Nephron progenitor cell (in vitro differentiated cells): ENCODE measurements at regions not wholly inside any gene's neighbourhood (a gene's known extent, or its start where the extent isn't known, plus 50 kb on each side); places are given as distances from the start of the nearest gene placed in this dataset.

Source experiments
- DNase-seq: peaks from one replicate; pipeline ENCODE4 v3.0.0; 2021
- H3K27ac Mint-ChIP-seq: 2 replicates; pipeline ENCODE4 v1.8.0; 2021; ENCODE audit warnings: mild to moderate bottlenecking, moderate library complexity, mixed read lengths
- H3K27me3 Mint-ChIP-seq: 2 replicates; pipeline ENCODE4 v1.8.0; 2021; ENCODE audit warnings: mild to moderate bottlenecking, low read depth, mixed read lengths; ENCODE audit not compliant: poor library complexity
- H3K36me3 Mint-ChIP-seq: 2 replicates; pipeline ENCODE4 v1.8.0; 2021; ENCODE audit warnings: low read depth, mixed read lengths
- H3K4me1 Mint-ChIP-seq: 2 replicates; pipeline ENCODE4 v1.8.0; 2021; ENCODE audit warnings: mixed read lengths
- H3K4me3 Mint-ChIP-seq: 2 replicates; pipeline ENCODE4 v1.8.0; 2021; ENCODE audit warnings: mild to moderate bottlenecking, moderate library complexity, mixed read lengths
- H3K9me3 Mint-ChIP-seq: 2 replicates; pipeline ENCODE4 v1.8.0; 2021; ENCODE audit warnings: mild to moderate bottlenecking, moderate library complexity, mixed read lengths
- CTCF ChIP-seq: fragments of 200-600 bp; sonication (generic); IDR thresholded peaks from 2 replicates; pipeline ENCODE4 v1.5.0; 2021; ENCODE audit warnings: antibody characterized with exemption

- TF ChIP-seq CTCF, result no peak
- no peak overlapping the region for H3K27ac Mint-ChIP-seq
Measured at GRCh38 chr3:95123104-95123503, 1060.2 kb downstream of the NSUN3 start.

GRCh38 chr3:95134693-95135413, 1072.0 kb downstream of the NSUN3 start:
- DNase-seq, result no peak
- H3K4me3 Mint-ChIP-seq, result no peak overlapping the region
- no peak for TF ChIP-seq CTCF
- H3K27me3 Mint-ChIP-seq, result no peaks in the 10 kb centered on the region
- H3K36me3 Mint-ChIP-seq, result no peaks in the 10 kb centered on the region
- no peak overlapping the region for H3K27ac Mint-ChIP-seq
- H3K9me3 Mint-ChIP-seq, result no peaks in the 10 kb centered on the region
- peaks cover 11% of the 10 kb centered on the region for H3K4me1 Mint-ChIP-seq

More at GRCh38 chr3:95123104-95123503, 1060.2 kb downstream of the NSUN3 start:
- H3K9me3 Mint-ChIP-seq, result peaks cover 9% of the 10 kb centered on the region
- H3K36me3 Mint-ChIP-seq, result peaks cover 4% of the 10 kb centered on the region
- DNase-seq, result no peak
- peaks cover 17% of the 10 kb centered on the region for H3K4me1 Mint-ChIP-seq
- peaks cover 2% of the 10 kb centered on the region for H3K27me3 Mint-ChIP-seq
- no peak overlapping the region for H3K4me3 Mint-ChIP-seq

GRCh38 chr3:95148107-95148506, 1085.2 kb downstream of the NSUN3 start:
- Mint-ChIP-seq H3K27me3 (no peaks in the 10 kb centered on the region), H3K4me1 (peaks cover 6% of the 10 kb centered on the region), H3K36me3 (no peaks in the 10 kb centered on the region), H3K9me3 (no peaks in the 10 kb centered on the region), H3K27ac (no peak overlapping the region), H3K4me3 (no peak overlapping the region)
- no peak for TF ChIP-seq CTCF
- DNase-seq, result no peak

- Mint-ChIP-seq H3K4me1 (peaks cover 6% of the 10 kb centered on the region), H3K27me3 (no peaks in the 10 kb centered on the region), H3K9me3 (no peaks in the 10 kb centered on the region), H3K36me3 (no peaks in the 10 kb centered on the region), H3K4me3 (no peak overlapping the region), H3K27ac (no peak overlapping the region)
- DNase-seq, result no peak
- no peak for TF ChIP-seq CTCF
Measured at GRCh38 chr3:95151590-95151989, 1088.7 kb downstream of the NSUN3 start.

GRCh38 chr3:95154766-95155165, 1091.9 kb downstream of the NSUN3 start:
- no peak overlapping the region for H3K4me3 Mint-ChIP-seq
- H3K36me3 Mint-ChIP-seq, result no peaks in the 10 kb centered on the region
- no peaks in the 10 kb centered on the region for H3K4me1 Mint-ChIP-seq
- H3K9me3 Mint-ChIP-seq, result peaks cover 7% of the 10 kb centered on the region
- DNase-seq, result no peak
- no peak overlapping the region for H3K27ac Mint-ChIP-seq
- H3K27me3 Mint-ChIP-seq, result no peaks in the 10 kb centered on the region
- no peak for TF ChIP-seq CTCF

GRCh38 chr3:95162794-95163193, 1099.9 kb downstream of the NSUN3 start:
- H3K4me1 Mint-ChIP-seq, result no peaks in the 10 kb centered on the region
- no peaks in the 10 kb centered on the region for H3K27me3 Mint-ChIP-seq
- H3K36me3 Mint-ChIP-seq, result no peaks in the 10 kb centered on the region
- TF ChIP-seq CTCF, result no peak
- no peak overlapping the region for H3K4me3 Mint-ChIP-seq
- H3K9me3 Mint-ChIP-seq, result peaks cover 7% of the 10 kb centered on the region
- DNase-seq, result no peak
- no peak overlapping the region for H3K27ac Mint-ChIP-seq
